Chondrocyte (in vitro differentiated cells): ENCODE measurements at regions not wholly inside any gene's neighbourhood (a gene's known extent, or its start where the extent isn't known, plus 50 kb on each side); places are given as distances from the start of the nearest gene placed in this dataset.

Source experiments
- DNase-seq: peaks from one replicate; pipeline ENCODE4 v3.0.0; 2021; ENCODE audit warnings: mixed read lengths, low spot score
- H3K27ac Mint-ChIP-seq: one replicate; pipeline ENCODE4 v1.8.0; 2021; ENCODE audit warnings: mild to moderate bottlenecking, moderate library complexity, mixed read lengths; ENCODE audit not compliant: unreplicated experiment
- H3K27me3 Mint-ChIP-seq: 2 replicates; pipeline ENCODE4 v1.8.0; 2021; ENCODE audit warnings: low read depth, mixed read lengths
- H3K36me3 Mint-ChIP-seq: 2 replicates; pipeline ENCODE4 v1.8.0; 2021; ENCODE audit warnings: low read depth, mixed read lengths
- H3K4me1 Mint-ChIP-seq: 2 replicates; pipeline ENCODE4 v1.8.0; 2021; ENCODE audit warnings: low read depth, mild to moderate bottlenecking, mixed read lengths
- H3K4me3 Mint-ChIP-seq: one replicate; pipeline ENCODE4 v1.8.0; 2021; ENCODE audit warnings: mild to moderate bottlenecking, moderate library complexity, mixed read lengths; ENCODE audit not compliant: unreplicated experiment
- H3K9me3 Mint-ChIP-seq: 2 replicates; pipeline ENCODE4 v1.8.0; 2021; ENCODE audit warnings: low read depth, mixed read lengths
- TF ChIP-seq, protein P1 (sequence below): fragments of 200-600 bp; sonication (generic); IDR thresholded peaks from 2 replicates; pipeline ENCODE4 v1.5.0; 2021; ENCODE audit warnings: antibody characterized with exemption, mild to moderate bottlenecking, moderate library complexity

GRCh38 chr18:40163254-40163653 is 1791.8 kb upstream of the PIK3C3 start:
- TF ChIP-seq, protein P1, sequence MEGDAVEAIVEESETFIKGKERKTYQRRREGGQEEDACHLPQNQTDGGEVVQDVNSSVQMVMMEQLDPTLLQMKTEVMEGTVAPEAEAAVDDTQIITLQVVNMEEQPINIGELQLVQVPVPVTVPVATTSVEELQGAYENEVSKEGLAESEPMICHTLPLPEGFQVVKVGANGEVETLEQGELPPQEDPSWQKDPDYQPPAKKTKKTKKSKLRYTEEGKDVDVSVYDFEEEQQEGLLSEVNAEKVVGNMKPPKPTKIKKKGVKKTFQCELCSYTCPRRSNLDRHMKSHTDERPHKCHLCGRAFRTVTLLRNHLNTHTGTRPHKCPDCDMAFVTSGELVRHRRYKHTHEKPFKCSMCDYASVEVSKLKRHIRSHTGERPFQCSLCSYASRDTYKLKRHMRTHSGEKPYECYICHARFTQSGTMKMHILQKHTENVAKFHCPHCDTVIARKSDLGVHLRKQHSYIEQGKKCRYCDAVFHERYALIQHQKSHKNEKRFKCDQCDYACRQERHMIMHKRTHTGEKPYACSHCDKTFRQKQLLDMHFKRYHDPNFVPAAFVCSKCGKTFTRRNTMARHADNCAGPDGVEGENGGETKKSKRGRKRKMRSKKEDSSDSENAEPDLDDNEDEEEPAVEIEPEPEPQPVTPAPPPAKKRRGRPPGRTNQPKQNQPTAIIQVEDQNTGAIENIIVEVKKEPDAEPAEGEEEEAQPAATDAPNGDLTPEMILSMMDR: no peak
- H3K27ac Mint-ChIP-seq: no peak overlapping the region
- no peak for DNase-seq
- H3K4me3 Mint-ChIP-seq: no peak overlapping the region
- no peaks in the 10 kb centered on the region for H3K27me3 Mint-ChIP-seq
- peaks cover 4% of the 10 kb centered on the region for H3K4me1 Mint-ChIP-seq
- no peaks in the 10 kb centered on the region for H3K9me3 Mint-ChIP-seq
- no peaks in the 10 kb centered on the region for H3K36me3 Mint-ChIP-seq

GRCh38 chr18:40160361-40160760 is 1794.7 kb upstream of the PIK3C3 start:
- Mint-ChIP-seq H3K9me3 (no peaks in the 10 kb centered on the region), H3K27me3 (no peaks in the 10 kb centered on the region), H3K27ac (no peak overlapping the region), H3K36me3 (no peaks in the 10 kb centered on the region), H3K4me1 (peaks cover 4% of the 10 kb centered on the region), H3K4me3 (no peak overlapping the region)
- DNase-seq: no peak
- TF ChIP-seq, protein P1: no peak

GRCh38 chr18:40159141-40160017 is 1795.7 kb upstream of the PIK3C3 start:
- H3K9me3 Mint-ChIP-seq: no peaks in the 10 kb centered on the region
- no peak overlapping the region for H3K27ac Mint-ChIP-seq
- no peak overlapping the region for H3K4me3 Mint-ChIP-seq
- no peaks in the 10 kb centered on the region for H3K36me3 Mint-ChIP-seq
- no peak for DNase-seq
- no peaks in the 10 kb centered on the region for H3K27me3 Mint-ChIP-seq
- TF ChIP-seq, protein P1: peak; percentile 83
- H3K4me1 Mint-ChIP-seq: peaks cover 4% of the 10 kb centered on the region

- no peaks in the 10 kb centered on the region for H3K36me3 Mint-ChIP-seq
Observed at GRCh38 chr18:40157120-40157519, 1797.9 kb upstream of the PIK3C3 start.

DNA sequence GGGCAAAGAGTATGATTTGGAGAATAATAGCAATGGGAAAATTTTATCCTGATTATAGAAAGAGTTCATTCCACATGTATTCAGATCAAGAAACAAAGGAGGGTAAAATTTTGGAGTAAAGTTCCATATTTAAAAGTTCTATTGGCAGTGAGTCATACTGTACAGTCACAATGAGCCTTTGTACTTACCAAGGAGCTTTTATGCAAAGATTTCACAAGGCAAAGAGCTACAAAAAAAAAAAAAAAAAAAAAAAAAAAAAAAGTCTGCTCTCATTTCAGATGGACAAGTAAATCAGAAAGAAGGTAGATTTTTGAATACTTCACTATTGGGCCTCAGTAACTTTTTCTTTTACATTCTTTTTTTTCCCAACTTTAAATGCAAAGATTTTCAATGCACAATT is 1802.2 kb upstream of the PIK3C3 start:
- H3K4me3 Mint-ChIP-seq: no peak overlapping the region
- TF ChIP-seq, protein P1: no peak
- no peaks in the 10 kb centered on the region for H3K4me1 Mint-ChIP-seq
- no peaks in the 10 kb centered on the region for H3K9me3 Mint-ChIP-seq
- peaks cover 1% of the 10 kb centered on the region for H3K27me3 Mint-ChIP-seq
- DNase-seq: no peak
- H3K36me3 Mint-ChIP-seq: no peaks in the 10 kb centered on the region
- no peak overlapping the region for H3K27ac Mint-ChIP-seq

More at GRCh38 chr18:40157120-40157519, 1797.9 kb upstream of the PIK3C3 start:
- H3K4me3 Mint-ChIP-seq: no peak overlapping the region
- no peak for DNase-seq
- no peaks in the 10 kb centered on the region for H3K9me3 Mint-ChIP-seq
- TF ChIP-seq, protein P1: no peak
- peaks cover 1% of the 10 kb centered on the region for H3K27me3 Mint-ChIP-seq
- H3K4me1 Mint-ChIP-seq: no peaks in the 10 kb centered on the region
- H3K27ac Mint-ChIP-seq: no peak overlapping the region
